ENCODE measurements at regions not wholly inside any gene's neighbourhood (a gene's known extent, or its start where the extent isn't known, plus 50 kb on each side); places are given as distances from the start of the nearest gene placed in this dataset.

DNA sequence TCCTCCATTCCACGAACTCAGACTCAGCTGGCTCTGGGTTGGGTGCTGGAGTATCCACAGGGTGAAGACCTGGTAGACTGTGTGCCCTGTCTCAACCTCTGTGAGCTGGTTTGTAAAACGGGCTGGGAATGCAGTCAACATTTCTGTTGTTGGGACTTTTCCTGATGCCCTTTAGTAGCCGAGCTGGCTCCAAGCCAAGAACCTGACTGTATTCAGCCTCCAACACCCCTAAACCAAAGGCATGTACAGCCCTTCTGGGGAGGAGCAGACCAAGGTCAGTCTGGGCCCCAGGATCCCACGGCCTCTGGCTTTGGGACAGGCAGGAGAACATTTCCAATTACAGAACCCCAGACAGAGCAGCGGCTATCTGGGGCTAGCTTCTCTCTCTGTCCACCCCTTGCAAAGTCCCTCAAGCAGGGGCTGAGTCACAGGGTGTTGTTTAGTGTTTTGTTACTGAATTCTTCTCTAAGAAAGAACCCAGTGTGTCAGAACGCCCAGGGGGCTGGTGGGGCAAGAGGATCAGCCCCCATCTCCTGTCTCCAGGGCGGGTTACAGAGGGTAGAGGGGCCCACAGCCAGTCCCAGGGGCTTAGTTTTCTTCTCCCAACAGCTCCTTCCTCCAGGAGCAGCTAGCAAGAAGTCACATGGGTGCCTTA is 56.8 kb upstream of the SLC6A6 start:
- WGBS, 2 donors: 67 to 72% methylated on average over 7 of the region's 7 CpGs
- H3K27ac ChIP-seq: no peak overlapping the region
- ATAC-seq: no peak
- intact Hi-C loops (cut with DNase I): no loop called here
- H3K9me3 ChIP-seq: no peaks in the 10 kb centered on the region
- no peaks in the 10 kb centered on the region for H3K36me3 ChIP-seq
- DNase-seq: no peak
- FAIRE-seq: no peak
- TF ChIP-seq, protein P1, sequence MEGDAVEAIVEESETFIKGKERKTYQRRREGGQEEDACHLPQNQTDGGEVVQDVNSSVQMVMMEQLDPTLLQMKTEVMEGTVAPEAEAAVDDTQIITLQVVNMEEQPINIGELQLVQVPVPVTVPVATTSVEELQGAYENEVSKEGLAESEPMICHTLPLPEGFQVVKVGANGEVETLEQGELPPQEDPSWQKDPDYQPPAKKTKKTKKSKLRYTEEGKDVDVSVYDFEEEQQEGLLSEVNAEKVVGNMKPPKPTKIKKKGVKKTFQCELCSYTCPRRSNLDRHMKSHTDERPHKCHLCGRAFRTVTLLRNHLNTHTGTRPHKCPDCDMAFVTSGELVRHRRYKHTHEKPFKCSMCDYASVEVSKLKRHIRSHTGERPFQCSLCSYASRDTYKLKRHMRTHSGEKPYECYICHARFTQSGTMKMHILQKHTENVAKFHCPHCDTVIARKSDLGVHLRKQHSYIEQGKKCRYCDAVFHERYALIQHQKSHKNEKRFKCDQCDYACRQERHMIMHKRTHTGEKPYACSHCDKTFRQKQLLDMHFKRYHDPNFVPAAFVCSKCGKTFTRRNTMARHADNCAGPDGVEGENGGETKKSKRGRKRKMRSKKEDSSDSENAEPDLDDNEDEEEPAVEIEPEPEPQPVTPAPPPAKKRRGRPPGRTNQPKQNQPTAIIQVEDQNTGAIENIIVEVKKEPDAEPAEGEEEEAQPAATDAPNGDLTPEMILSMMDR (IDR thresholded peaks at IDR 0.05): no peak
- no peaks in the 10 kb centered on the region for H3K27me3 ChIP-seq
- H3K4me1 ChIP-seq: no peaks in the 10 kb centered on the region
- H3K4me3 ChIP-seq: no peak overlapping the region

DNA sequence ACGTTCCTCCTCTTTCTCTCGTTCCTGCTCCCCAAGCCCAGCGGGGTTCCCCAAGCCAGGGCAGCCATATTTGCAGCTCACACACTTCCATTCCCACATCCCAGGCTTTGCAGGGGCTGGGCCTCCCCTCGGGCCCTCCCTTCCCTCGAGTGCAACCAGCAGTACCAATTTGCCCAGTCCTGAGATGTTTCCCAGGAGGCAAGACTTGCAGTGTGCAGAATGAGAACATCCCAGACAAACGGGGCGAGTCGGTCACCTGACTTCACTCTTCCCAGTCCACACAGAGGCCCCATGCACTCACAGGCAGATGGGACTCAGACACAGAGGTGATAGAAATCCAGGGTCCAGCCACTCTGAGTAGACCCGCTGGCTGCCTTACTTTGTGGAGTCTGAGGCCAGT is 56.2 kb upstream of the SLC6A6 start:
- Histone ChIP-seq H3K36me3 (no peaks in the 10 kb centered on the region), H3K9me3 (no peaks in the 10 kb centered on the region), H3K27ac (no peak overlapping the region), H3K4me3 (no peak overlapping the region), H3K27me3 (no peaks in the 10 kb centered on the region), H3K4me1 (no peaks in the 10 kb centered on the region)
- ATAC-seq: no peak
- TF ChIP-seq, protein P1 (IDR thresholded peaks at IDR 0.05): no peak
- intact Hi-C loops (cut with DNase I): no loop called here
- WGBS, 2 donors: 80 to 90% methylated on average over 9 of the region's 9 CpGs
- no peak for FAIRE-seq
- DNase-seq: no peak

DNA sequence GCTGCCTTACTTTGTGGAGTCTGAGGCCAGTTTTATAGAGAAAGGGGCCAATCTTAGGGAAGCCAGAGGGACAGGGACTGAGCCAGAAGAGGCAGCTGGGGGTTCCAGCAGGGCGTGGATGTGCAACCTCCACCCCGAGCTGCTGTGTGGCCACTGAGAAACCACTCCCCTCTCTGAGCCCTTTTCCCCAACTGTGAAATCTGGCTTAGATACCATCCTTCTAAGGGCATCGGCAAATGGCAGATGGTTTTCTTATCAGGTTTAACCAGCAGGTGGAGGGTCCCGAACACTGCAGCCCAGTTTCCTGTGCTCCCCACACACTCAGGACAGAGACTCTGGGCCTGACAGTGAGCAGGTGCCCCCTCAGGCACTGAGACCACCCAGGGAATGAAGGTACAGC is 55.8 kb upstream of the SLC6A6 start:
- Histone ChIP-seq H3K4me3 (no peak overlapping the region), H3K27me3 (no peaks in the 10 kb centered on the region), H3K27ac (no peak overlapping the region), H3K4me1 (no peaks in the 10 kb centered on the region), H3K9me3 (no peaks in the 10 kb centered on the region), H3K36me3 (no peaks in the 10 kb centered on the region)
- 83 to 90% methylated on average over 3 to 4 of the region's 4 CpGs for WGBS, 2 donors
- FAIRE-seq (no peak), DNase-seq (no peak), ATAC-seq (no peak)
- TF ChIP-seq, protein P1 (IDR thresholded peaks at IDR 0.05): no peak
- intact Hi-C loops (cut with DNase I): no loop called here

DNA sequence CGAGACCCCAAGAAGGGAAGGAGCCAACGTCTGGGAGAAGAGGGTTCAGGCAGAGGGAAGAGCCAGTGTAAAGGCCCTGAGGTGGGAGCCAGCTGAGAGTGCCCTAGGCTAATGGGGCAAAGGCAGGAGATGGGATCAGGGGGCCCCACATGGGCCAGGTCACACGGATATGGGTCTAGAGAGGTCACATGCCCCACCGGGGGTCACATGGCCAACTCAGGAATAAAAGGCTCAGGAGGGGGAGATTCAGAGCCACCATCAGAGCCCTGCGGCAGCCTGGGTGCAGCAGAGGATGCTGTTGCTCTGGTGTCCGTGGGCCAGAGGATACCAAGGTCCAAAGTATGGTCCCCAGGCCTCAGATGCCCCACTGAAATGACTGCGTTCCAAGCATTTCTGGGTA is 55.3 kb upstream of the SLC6A6 start:
- FAIRE-seq (no peak), DNase-seq (no peak), ATAC-seq (no peak)
- intact Hi-C loops (cut with DNase I): no loop called here
- Histone ChIP-seq H3K4me3 (no peak overlapping the region), H3K27me3 (no peaks in the 10 kb centered on the region), H3K27ac (no peak overlapping the region), H3K36me3 (no peaks in the 10 kb centered on the region), H3K9me3 (no peaks in the 10 kb centered on the region), H3K4me1 (no peaks in the 10 kb centered on the region)
- TF ChIP-seq, protein P1 (IDR thresholded peaks at IDR 0.05): no peak
- WGBS, 2 donors: 67 to 72% methylated on average over 7 of the region's 7 CpGs

DNA sequence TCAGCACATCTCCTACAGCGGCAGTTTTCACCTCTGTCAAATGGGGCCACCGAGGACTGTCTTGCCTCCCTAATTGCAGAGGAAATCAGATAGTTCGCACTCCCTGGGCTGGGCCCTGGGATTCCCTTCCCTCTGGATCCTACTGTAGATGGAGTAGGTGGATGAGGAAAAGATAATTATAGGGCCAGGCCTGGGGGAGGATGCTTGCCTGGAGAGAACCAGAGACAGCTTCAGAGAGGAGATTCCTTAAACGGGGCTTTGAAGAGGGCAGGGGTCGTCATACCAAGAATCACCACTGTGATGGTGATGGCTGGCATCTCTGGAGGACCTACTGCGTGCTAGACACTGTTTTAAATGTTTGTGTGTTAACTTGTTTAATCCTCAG is 50.8 kb upstream of the SLC6A6 start:
- WGBS, 2 donors: 71 to 76% methylated on average over 6 of the region's 6 CpGs
- FAIRE-seq: no peak
- intact Hi-C loops (cut with DNase I): no loop called here

More for the DNA sequence above, 50.8 kb upstream of the SLC6A6 start:
- TF ChIP-seq, protein P1 (IDR thresholded peaks at IDR 0.05): no peak
- Histone ChIP-seq H3K4me1 (no peaks in the 10 kb centered on the region), H3K27me3 (no peaks in the 10 kb centered on the region), H3K27ac (no peak overlapping the region), H3K36me3 (no peaks in the 10 kb centered on the region), H3K9me3 (no peaks in the 10 kb centered on the region), H3K4me3 (no peak overlapping the region)
- ATAC-seq (no peak), DNase-seq (no peak)

Measured in pancreas (tissue), 10 donors.